WTC11 (cell line): ENCODE measurements at regions not wholly inside any gene's neighbourhood (a gene's known extent, or its start where the extent isn't known, plus 50 kb on each side); places are given as distances from the start of the nearest gene placed in this dataset.
"Not testable (repeated sequence)": the region's sequence is repeated elsewhere in the genome, so short reads cannot be mapped to it uniquely, and the experiment has no call there.

ENCODE experiments used
- ATAC-seq: fragments of 200-7000 bp; cut with Tn5 transposase; 2 replicates; pipeline ENCODE4 v1.10.0; 2021; ENCODE audit warnings: mild to moderate bottlenecking, moderate library complexity
- CTCF ChIA-PET: fragments of 300-600 bp; sonication (Branson Sonifier 250); formaldehyde crosslinking; loops from one replicate; lab custom pipeline; 2021; ENCODE audit warnings: antibody characterized with exemption; lab: Charles Lee
- POLR2A ChIA-PET: fragments of 350-600 bp; sonication (Branson Sonifier 250); formaldehyde crosslinking; loops from one replicate; lab custom pipeline; 2021; ENCODE audit warnings: antibody characterized with exemption; lab: Charles Lee
- DNase-seq: peaks from one replicate; pipeline ENCODE4 v3.0.0; 2021; ENCODE audit warnings: low spot score
- H3K27ac Mint-ChIP-seq: 2 replicates; pipeline ENCODE4 v1.8.0; 2021; ENCODE audit warnings: mixed read lengths
- H3K27me3 Mint-ChIP-seq: 2 replicates; pipeline ENCODE4 v1.8.0; 2021; ENCODE audit warnings: low read depth, mild to moderate bottlenecking, moderate library complexity, mixed read lengths
- H3K36me3 Mint-ChIP-seq: 2 replicates; pipeline ENCODE4 v1.8.0; 2021; ENCODE audit warnings: mixed read lengths
- H3K4me1 Mint-ChIP-seq: 2 replicates; pipeline ENCODE4 v1.8.0; 2022; ENCODE audit warnings: mixed read lengths
- H3K4me3 Mint-ChIP-seq: 2 replicates; pipeline ENCODE4 v1.8.0; 2021; ENCODE audit warnings: mild to moderate bottlenecking, moderate library complexity, mixed read lengths
- H3K9me3 Mint-ChIP-seq: 2 replicates; pipeline ENCODE4 v1.8.0; 2021; ENCODE audit warnings: mixed read lengths
- ATF6 ChIP-seq: sonication (generic); formaldehyde crosslinking; IDR thresholded peaks from 2 replicates; pipeline ENCODE4 v1.8.1; 2023; ENCODE audit warnings: mild to moderate bottlenecking, missing genetic modification reagents
- CREB1 ChIP-seq: sonication (generic); formaldehyde crosslinking; IDR thresholded peaks from 2 replicates; pipeline ENCODE4 v1.8.0; 2023; ENCODE audit warnings: mild to moderate bottlenecking, missing genetic modification reagents
- ELF4 ChIP-seq: sonication (generic); formaldehyde crosslinking; IDR thresholded peaks from 2 replicates; pipeline ENCODE4 v1.8.1; 2022; ENCODE audit warnings: low read depth, mild to moderate bottlenecking, moderate library complexity, missing genetic modification reagents
- MAX ChIP-seq: sonication (generic); formaldehyde crosslinking; IDR thresholded peaks from 2 replicates; pipeline ENCODE4 v1.8.0; 2022; ENCODE audit warnings: mild to moderate bottlenecking, missing genetic modification reagents
- MXD4 ChIP-seq: fragments of 250-450 bp; sonication (Bioruptor Pico); IDR thresholded peaks from 2 replicates; pipeline ENCODE4 v1.8.0; 2021; ENCODE audit warnings: mild to moderate bottlenecking, moderate library complexity, borderline replicate concordance
- MYBL2 ChIP-seq: sonication (generic); formaldehyde crosslinking; IDR thresholded peaks from 2 replicates; pipeline ENCODE4 v1.8.1; 2023; ENCODE audit warnings: mild to moderate bottlenecking, moderate library complexity, missing genetic modification reagents
- ZNF138 ChIP-seq: sonication (generic); formaldehyde crosslinking; conservative IDR thresholded peaks from 2 replicates; pipeline ENCODE4 v1.8.1; 2022; ENCODE audit warnings: mild to moderate bottlenecking, moderate library complexity, missing genetic modification reagents
- ZNF263 ChIP-seq: sonication (generic); formaldehyde crosslinking; IDR thresholded peaks from 2 replicates; pipeline ENCODE4 v1.8.1; 2022; ENCODE audit warnings: low read depth, mild to moderate bottlenecking, moderate library complexity, missing genetic modification reagents
- ZNF317 ChIP-seq: sonication (generic); formaldehyde crosslinking; IDR thresholded peaks from 2 replicates; pipeline ENCODE4 v1.8.1; 2023; ENCODE audit warnings: low read depth, mild to moderate bottlenecking, moderate library complexity, missing genetic modification reagents, borderline replicate concordance
- ZNF423 ChIP-seq: fragments of 250-450 bp; sonication (Bioruptor Pico); IDR thresholded peaks from 2 replicates; pipeline ENCODE4 v2.1.2; 2022; ENCODE audit warnings: mild to moderate bottlenecking, moderate library complexity
- TF ChIP-seq, protein P1 (sequence below): fragments of 250-450 bp; sonication (Bioruptor Pico); IDR thresholded peaks from 2 replicates; pipeline ENCODE4 v2.1.2; 2022; ENCODE audit warnings: mild to moderate bottlenecking, moderate library complexity
- TF ChIP-seq, protein P2 (sequence below): sonication (generic); formaldehyde crosslinking; IDR thresholded peaks from 2 replicates; pipeline ENCODE4 v1.8.0; 2022; ENCODE audit warnings: mild to moderate bottlenecking, missing genetic modification reagents
- TF ChIP-seq, protein P3 (sequence below): sonication (generic); formaldehyde crosslinking; conservative IDR thresholded peaks from 2 replicates; pipeline ENCODE4 v1.8.1; 2023; ENCODE audit warnings: mild to moderate bottlenecking, low read depth, missing genetic modification reagents, moderate library complexity

DNA sequence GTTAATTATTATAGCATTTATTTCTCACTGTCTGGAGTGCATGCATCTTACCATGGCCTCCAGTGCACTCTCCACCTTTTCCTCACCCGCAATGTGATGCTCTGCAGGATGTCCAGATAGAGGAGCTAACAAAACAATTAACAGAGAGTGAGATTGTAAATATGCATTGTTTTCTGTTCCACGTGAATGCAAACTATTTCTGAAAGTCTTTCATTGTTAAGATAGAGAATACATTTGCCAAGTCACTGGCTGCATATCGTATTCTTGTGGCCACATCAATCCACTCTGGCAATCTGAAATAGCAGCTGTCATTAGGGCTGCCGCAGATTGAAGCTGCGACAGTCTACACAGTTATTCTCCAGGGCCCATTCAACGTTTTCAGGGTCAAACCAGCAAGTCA is 143.8 kb downstream of the DUSP10 start:
- POLR2A ChIA-PET, result no interaction called here
- TF ChIP-seq ZNF263, result no peak
- no peak for TF ChIP-seq ZNF138 (CRISPR knock-in tag)
- TF ChIP-seq ATF6 (CRISPR knock-in tag), result no peak
- TF ChIP-seq, all 79 proteins: peak for 0
- Mint-ChIP-seq H3K4me3 (no peak overlapping the region), H3K27ac (no peak overlapping the region), H3K9me3 (no peaks in the 10 kb centered on the region; the same call in 1 of the 2 replicates), H3K36me3 (no peaks in the 10 kb centered on the region), H3K27me3 (no peaks in the 10 kb centered on the region), H3K4me1 (no peaks in the 10 kb centered on the region)
- CTCF ChIA-PET, result no interaction called here
- DNase-seq (no peak), ATAC-seq (no peak)

DNA sequence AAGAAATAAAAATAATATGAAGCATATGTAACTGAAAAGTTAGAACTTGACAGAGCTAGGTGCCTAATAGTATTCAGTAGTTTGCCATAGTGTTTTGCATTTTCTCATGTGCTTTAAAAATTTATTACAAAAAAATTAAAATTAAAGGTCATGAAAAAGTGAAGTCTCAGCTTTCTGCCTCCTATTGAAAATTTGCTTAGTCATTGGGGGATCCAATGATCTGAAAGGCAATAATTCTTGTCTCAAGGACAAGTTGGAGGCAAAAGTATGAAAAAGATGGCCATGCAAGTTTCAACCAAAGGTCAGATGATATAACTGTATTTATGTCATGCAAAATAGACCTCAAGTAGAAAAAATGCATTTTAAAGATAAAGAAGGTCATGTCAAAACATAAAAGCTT is 140.7 kb downstream of the DUSP10 start:
- no peaks in the 10 kb centered on the region for H3K36me3 Mint-ChIP-seq
- ATAC-seq (no peak), DNase-seq (no peak)
- H3K9me3 Mint-ChIP-seq, result no peaks in the 10 kb centered on the region
- peaks cover 4% of the 10 kb centered on the region; the same call in 1 of the 2 replicates for H3K4me1 Mint-ChIP-seq
- TF ChIP-seq ZNF138 (CRISPR knock-in tag) (no peak), CREB1 (CRISPR knock-in tag) (no peak), MAX (CRISPR knock-in tag) (no peak), MYBL2 (CRISPR knock-in tag) (no peak)
- POLR2A ChIA-PET, result no interaction called here
- CTCF ChIA-PET, result interaction anchor here (0.6 kb wide), 1 partner anchor 325 kb away, joined by 3 read pairs; no protein-coding TSS in a partner anchor
- H3K4me3 Mint-ChIP-seq, result no peak overlapping the region
- no peaks in the 10 kb centered on the region for H3K27me3 Mint-ChIP-seq
- no peak overlapping the region for H3K27ac Mint-ChIP-seq

DNA sequence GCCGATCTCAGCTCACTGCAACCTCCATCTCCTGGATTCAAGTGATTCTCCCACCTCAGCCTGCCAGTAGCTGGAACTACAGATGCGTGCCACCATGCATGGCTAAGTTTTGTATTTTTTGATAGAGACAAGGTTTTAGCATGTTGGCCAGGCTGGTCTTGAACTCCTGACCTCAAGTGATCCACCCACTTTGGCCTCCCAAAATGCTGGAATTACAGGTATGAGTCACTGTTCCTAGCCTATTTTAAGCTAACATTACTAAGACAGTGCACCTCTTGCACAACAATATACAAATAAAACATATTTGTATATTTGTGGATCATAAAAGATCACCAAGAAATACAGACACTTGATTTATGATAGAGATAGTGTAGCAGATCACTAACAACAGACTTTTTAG is 139.1 kb downstream of the DUSP10 start:
- POLR2A ChIA-PET, result no interaction called here
- Mint-ChIP-seq H3K9me3 (peaks cover 2% of the 10 kb centered on the region), H3K4me3 (no peak overlapping the region), H3K27ac (no peak overlapping the region), H3K4me1 (peaks cover 4% of the 10 kb centered on the region; the same call in 1 of the 2 replicates)
- DNase-seq (no peak), ATAC-seq (no peak)
- TF ChIP-seq ZNF317 (no peak), ELF4 (CRISPR knock-in tag) (no peak)
- TF ChIP-seq, protein P1, sequence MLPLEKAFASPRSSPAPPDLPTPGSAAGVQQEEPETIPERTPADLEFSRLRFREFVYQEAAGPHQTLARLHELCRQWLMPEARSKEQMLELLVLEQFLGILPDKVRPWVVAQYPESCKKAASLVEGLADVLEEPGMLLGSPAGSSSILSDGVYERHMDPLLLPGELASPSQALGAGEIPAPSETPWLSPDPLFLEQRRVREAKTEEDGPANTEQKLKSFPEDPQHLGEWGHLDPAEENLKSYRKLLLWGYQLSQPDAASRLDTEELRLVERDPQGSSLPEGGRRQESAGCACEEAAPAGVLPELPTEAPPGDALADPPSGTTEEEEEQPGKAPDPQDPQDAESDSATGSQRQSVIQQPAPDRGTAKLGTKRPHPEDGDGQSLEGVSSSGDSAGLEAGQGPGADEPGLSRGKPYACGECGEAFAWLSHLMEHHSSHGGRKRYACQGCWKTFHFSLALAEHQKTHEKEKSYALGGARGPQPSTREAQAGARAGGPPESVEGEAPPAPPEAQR (CRISPR knock-in tag), result no peak
- TF ChIP-seq, all 79 proteins: peak for 0
- CTCF ChIA-PET, result no interaction called here
- 0 out of 2 replicates have a peak, but pooled peaks cover under 1% of the 10 kb centered on the region for H3K36me3 Mint-ChIP-seq
- no peaks in the 10 kb centered on the region for H3K27me3 Mint-ChIP-seq

GRCh38 chr1:221604390-221604789 is 137.5 kb downstream of the DUSP10 start:
- H3K36me3 Mint-ChIP-seq, ATAC-seq, CTCF ChIA-PET, H3K4me1 Mint-ChIP-seq, H3K4me3 Mint-ChIP-seq, H3K9me3 Mint-ChIP-seq, H3K27me3 Mint-ChIP-seq, DNase-seq, H3K27ac Mint-ChIP-seq, POLR2A ChIA-PET: not testable (repeated sequence)

GRCh38 chr1:221604948-221605347 is 136.9 kb downstream of the DUSP10 start:
- Mint-ChIP-seq H3K27ac (no peak overlapping the region), H3K9me3 (peaks cover 6% of the 10 kb centered on the region), H3K27me3 (no peaks in the 10 kb centered on the region), H3K36me3 (0 out of 2 replicates have a peak, but pooled peaks cover 2% of the 10 kb centered on the region), H3K4me3 (no peak overlapping the region), H3K4me1 (peaks cover 4% of the 10 kb centered on the region; the same call in 1 of the 2 replicates)
- POLR2A ChIA-PET, result no interaction called here
- CTCF ChIA-PET, result no interaction called here
- TF ChIP-seq ZNF423 (CRISPR knock-in tag), result no peak
- TF ChIP-seq MXD4 (CRISPR knock-in tag), result no peak
- TF ChIP-seq, protein P2, sequence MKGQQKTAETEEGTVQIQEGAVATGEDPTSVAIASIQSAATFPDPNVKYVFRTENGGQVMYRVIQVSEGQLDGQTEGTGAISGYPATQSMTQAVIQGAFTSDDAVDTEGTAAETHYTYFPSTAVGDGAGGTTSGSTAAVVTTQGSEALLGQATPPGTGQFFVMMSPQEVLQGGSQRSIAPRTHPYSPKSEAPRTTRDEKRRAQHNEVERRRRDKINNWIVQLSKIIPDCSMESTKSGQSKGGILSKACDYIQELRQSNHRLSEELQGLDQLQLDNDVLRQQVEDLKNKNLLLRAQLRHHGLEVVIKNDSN (CRISPR knock-in tag), result no peak
- TF ChIP-seq, protein P3, sequence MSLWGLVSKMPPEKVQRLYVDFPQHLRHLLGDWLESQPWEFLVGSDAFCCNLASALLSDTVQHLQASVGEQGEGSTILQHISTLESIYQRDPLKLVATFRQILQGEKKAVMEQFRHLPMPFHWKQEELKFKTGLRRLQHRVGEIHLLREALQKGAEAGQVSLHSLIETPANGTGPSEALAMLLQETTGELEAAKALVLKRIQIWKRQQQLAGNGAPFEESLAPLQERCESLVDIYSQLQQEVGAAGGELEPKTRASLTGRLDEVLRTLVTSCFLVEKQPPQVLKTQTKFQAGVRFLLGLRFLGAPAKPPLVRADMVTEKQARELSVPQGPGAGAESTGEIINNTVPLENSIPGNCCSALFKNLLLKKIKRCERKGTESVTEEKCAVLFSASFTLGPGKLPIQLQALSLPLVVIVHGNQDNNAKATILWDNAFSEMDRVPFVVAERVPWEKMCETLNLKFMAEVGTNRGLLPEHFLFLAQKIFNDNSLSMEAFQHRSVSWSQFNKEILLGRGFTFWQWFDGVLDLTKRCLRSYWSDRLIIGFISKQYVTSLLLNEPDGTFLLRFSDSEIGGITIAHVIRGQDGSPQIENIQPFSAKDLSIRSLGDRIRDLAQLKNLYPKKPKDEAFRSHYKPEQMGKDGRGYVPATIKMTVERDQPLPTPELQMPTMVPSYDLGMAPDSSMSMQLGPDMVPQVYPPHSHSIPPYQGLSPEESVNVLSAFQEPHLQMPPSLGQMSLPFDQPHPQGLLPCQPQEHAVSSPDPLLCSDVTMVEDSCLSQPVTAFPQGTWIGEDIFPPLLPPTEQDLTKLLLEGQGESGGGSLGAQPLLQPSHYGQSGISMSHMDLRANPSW (CRISPR knock-in tag), result no peak
- no peak for TF ChIP-seq ZNF317
- ATAC-seq, result no peak
- DNase-seq, result no peak
